ENCODE measurements at regions not wholly inside any gene's neighbourhood (a gene's known extent, or its start where the extent isn't known, plus 50 kb on each side); places are given as distances from the start of the nearest gene placed in this dataset.

DNA sequence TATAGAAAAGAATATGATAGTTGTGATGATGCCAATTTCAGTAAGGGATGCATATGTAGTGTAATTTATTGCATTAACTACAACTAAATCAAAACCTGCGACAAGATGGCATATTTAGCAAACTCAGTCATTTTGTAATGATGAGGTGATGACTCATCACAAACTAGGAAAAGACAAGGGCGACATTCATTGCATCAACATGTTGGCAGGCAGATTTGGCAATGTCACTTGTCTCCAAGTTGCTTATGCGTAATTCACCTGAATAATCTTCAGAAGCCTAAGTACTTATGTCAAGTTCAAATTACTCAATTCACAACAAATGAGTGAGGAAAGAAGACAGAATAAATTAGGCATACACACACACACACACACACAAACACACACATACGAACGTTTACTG lies 273.2 kb upstream of the RGPD4 start:
- H3K4me2 ChIP-seq (replicated peaks; ENCODE audit: low read depth, low read length, poor library complexity, severe bottlenecking) = no peak overlapping the region
- ChIA-PET CTCF (no interaction called here), POLR2A (no interaction called here)
- Mint-ChIP-seq H3K27me3 (no peaks in the 10 kb centered on the region), H3K4me1 (no peaks in the 10 kb centered on the region), H3K4me3 (no peak overlapping the region), H3K27ac (no peak overlapping the region), H3K9me3 (ENCODE audit: insufficient read depth) (peaks cover 7% of the 10 kb centered on the region)
- no peaks in the 10 kb centered on the region for H3K36me3 ChIP-seq (replicated peaks in 1 of 2; ENCODE audit: control extremely low read depth in 1 of 2, control insufficient read depth in 1 of 2, extremely low read depth in 1 of 2, insufficient read depth in 2 of 2, low read length in 1 of 2)
- no peak overlapping the region for H3K9ac ChIP-seq (ENCODE audit: low read length)
- ATAC-seq (ENCODE audit: low read depth) = no peak
- H3K9me3 ChIP-seq (ENCODE audit: control extremely low read depth in 1 of 3, control insufficient read depth in 2 of 3, insufficient read depth in 1 of 3, low read length in 2 of 3) = peaks cover 0 to 25% (median 15%) of the 10 kb centered on the region in 3 donors
- H3K4me3 ChIP-seq (ENCODE audit: control extremely low read depth in 1 of 5, extremely low read depth in 1 of 5, insufficient read depth in 1 of 5, low read depth in 2 of 5, low read length in 4 of 5) = no peak overlapping the region
- H3K4me1 ChIP-seq (ENCODE audit: control insufficient read depth in 2 of 2, insufficient read depth in 2 of 2, low read length in 2 of 2) = no peaks in the 10 kb centered on the region
- intact Hi-C loops (cut with micrococcal nuclease) = no loop called here
- H3K27ac ChIP-seq (ENCODE audit: low read length in 2 of 2) = no peak overlapping the region
- no peaks in the 10 kb centered on the region for H3K27me3 ChIP-seq (replicated peaks in 1 of 4; ENCODE audit: control extremely low read depth in 1 of 4, control insufficient read depth in 3 of 4, insufficient read depth in 4 of 4, low read length in 3 of 4)
- WGBS (ENCODE audit: insufficient coverage) = 89% methylated on average over 1 of the region's 5 CpGs
- H3K79me2 ChIP-seq (ENCODE audit: control insufficient read depth, insufficient read depth, low read length) = no peaks in the 10 kb centered on the region
- H4K20me1 ChIP-seq (ENCODE audit: control insufficient read depth, insufficient read depth, low read length, poor library complexity, severe bottlenecking) = no peaks in the 10 kb centered on the region
- no peak overlapping the region for H2AFZ ChIP-seq (ENCODE audit: insufficient read depth, low read depth, low read length, poor library complexity, severe bottlenecking)
- DNase-seq = no peak
- TF ChIP-seq, protein P1, sequence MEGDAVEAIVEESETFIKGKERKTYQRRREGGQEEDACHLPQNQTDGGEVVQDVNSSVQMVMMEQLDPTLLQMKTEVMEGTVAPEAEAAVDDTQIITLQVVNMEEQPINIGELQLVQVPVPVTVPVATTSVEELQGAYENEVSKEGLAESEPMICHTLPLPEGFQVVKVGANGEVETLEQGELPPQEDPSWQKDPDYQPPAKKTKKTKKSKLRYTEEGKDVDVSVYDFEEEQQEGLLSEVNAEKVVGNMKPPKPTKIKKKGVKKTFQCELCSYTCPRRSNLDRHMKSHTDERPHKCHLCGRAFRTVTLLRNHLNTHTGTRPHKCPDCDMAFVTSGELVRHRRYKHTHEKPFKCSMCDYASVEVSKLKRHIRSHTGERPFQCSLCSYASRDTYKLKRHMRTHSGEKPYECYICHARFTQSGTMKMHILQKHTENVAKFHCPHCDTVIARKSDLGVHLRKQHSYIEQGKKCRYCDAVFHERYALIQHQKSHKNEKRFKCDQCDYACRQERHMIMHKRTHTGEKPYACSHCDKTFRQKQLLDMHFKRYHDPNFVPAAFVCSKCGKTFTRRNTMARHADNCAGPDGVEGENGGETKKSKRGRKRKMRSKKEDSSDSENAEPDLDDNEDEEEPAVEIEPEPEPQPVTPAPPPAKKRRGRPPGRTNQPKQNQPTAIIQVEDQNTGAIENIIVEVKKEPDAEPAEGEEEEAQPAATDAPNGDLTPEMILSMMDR (IDR thresholded peaks at IDR 0.05) = no peak
- TF ChIP-seq EZH2 (IDR thresholded peaks at IDR 0.05; ENCODE audit: borderline replicate concordance, insufficient read depth, low read depth, low read length, poor library complexity, severe bottlenecking) = no peak

DNA sequence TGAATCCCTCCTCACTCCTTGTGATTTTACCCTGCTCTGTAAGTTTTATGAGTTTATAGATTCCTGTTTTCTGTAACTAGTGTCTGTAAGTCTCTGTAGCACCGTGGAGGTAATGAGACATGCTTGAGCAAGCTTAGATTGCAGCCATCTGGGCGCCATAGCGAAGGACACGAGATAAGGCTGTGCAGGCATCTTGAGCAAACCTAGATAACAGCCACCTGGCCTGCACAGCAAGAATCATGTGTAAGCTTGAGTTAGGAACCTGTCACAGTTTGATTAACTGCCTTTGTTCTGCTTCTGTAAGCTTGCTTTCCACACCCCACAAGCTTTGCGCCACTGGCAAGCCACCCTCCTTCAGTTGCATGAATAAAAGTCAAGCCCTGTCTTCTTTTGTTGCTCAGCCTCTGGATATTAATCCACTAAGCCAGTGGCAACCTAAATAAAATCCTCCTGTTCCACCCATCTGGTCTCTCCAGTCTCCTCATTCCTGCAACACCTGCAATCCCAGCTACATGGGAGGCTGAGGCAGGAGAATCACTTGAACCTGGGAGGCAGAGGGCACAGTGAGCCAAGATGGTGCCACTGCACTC lies 270.6 kb upstream of the RGPD4 start:
- DNase-seq (no peak), ATAC-seq (ENCODE audit: low read depth) (no peak)
- no peaks in the 10 kb centered on the region for H4K20me1 ChIP-seq (ENCODE audit: control insufficient read depth, insufficient read depth, low read length, poor library complexity, severe bottlenecking)
- peaks cover 0 to 26% (median 15%) of the 10 kb centered on the region in 3 donors for H3K9me3 ChIP-seq (ENCODE audit: control extremely low read depth in 1 of 3, control insufficient read depth in 2 of 3, insufficient read depth in 1 of 3, low read length in 2 of 3)
- no peak overlapping the region for H3K4me3 Mint-ChIP-seq
- H3K9me3 Mint-ChIP-seq (ENCODE audit: insufficient read depth) = peaks cover 10% of the 10 kb centered on the region
- H2AFZ ChIP-seq (ENCODE audit: insufficient read depth, low read depth, low read length, poor library complexity, severe bottlenecking) = no peak overlapping the region
- intact Hi-C loops (cut with micrococcal nuclease) = no loop called here
- no peak overlapping the region for H3K27ac Mint-ChIP-seq
- ChIA-PET POLR2A (no interaction called here), CTCF (interaction anchor here (1.1 kb wide), 1 partner anchor 22 kb away, joined by 3 read pairs; no protein-coding TSS in a partner anchor)
- no peaks in the 10 kb centered on the region for H3K4me1 Mint-ChIP-seq
- no peaks in the 10 kb centered on the region for H3K27me3 Mint-ChIP-seq
- no peak overlapping the region for H3K9ac ChIP-seq (ENCODE audit: low read length)
- H3K27ac ChIP-seq (ENCODE audit: low read length in 2 of 2) = no peak overlapping the region
- H3K4me3 ChIP-seq (ENCODE audit: control extremely low read depth in 1 of 5, extremely low read depth in 1 of 5, insufficient read depth in 1 of 5, low read depth in 2 of 5, low read length in 4 of 5) = no peak overlapping the region
- no peaks in the 10 kb centered on the region for H3K36me3 ChIP-seq (replicated peaks in 1 of 2; ENCODE audit: control extremely low read depth in 1 of 2, control insufficient read depth in 1 of 2, extremely low read depth in 1 of 2, insufficient read depth in 2 of 2, low read length in 1 of 2)
- H3K79me2 ChIP-seq (ENCODE audit: control insufficient read depth, insufficient read depth, low read length) = no peaks in the 10 kb centered on the region
- no peaks in the 10 kb centered on the region for H3K4me1 ChIP-seq (ENCODE audit: control insufficient read depth in 2 of 2, insufficient read depth in 2 of 2, low read length in 2 of 2)
- 92% methylated on average over 5 of the region's 5 CpGs for WGBS (ENCODE audit: insufficient coverage)
- TF ChIP-seq, protein P1 (IDR thresholded peaks at IDR 0.05) = no peak
- no peak for TF ChIP-seq EZH2 (IDR thresholded peaks at IDR 0.05; ENCODE audit: borderline replicate concordance, insufficient read depth, low read depth, low read length, poor library complexity, severe bottlenecking)
- no peaks in the 10 kb centered on the region for H3K27me3 ChIP-seq (replicated peaks in 1 of 4; ENCODE audit: control extremely low read depth in 1 of 4, control insufficient read depth in 3 of 4, insufficient read depth in 4 of 4, low read length in 3 of 4)
- no peak overlapping the region for H3K4me2 ChIP-seq (replicated peaks; ENCODE audit: low read depth, low read length, poor library complexity, severe bottlenecking)

Data from B cell (primary cell).